SK-N-SH (cell line): ENCODE measurements at regions not wholly inside any gene's neighbourhood (a gene's known extent, or its start where the extent isn't known, plus 50 kb on each side); places are given as distances from the start of the nearest gene placed in this dataset.

ENCODE experiments used
- CTCF ChIA-PET: fragments of 300-600, 350-600 bp; formaldehyde crosslinking; extraction: SDS; loops from one replicate; lab custom pipeline; 2021; lab: Yijun Ruan, JAX
- POLR2A ChIA-PET: fragments of 350-600 bp; sonication (Branson Sonifier 250); formaldehyde crosslinking; extraction: SDS; loops from one replicate; lab custom pipeline; 2020; ENCODE audit warnings: antibody characterized with exemption, inconsistent platforms; lab: Yijun Ruan, JAX
- DNase-seq: peaks from one replicate; pipeline ENCODE4 v3.0.0; 2012
- H2AFZ ChIP-seq: fragments of 200-600 bp; sonication (generic); 2 replicates; pipeline ENCODE4 v1.8.1; 2016; ENCODE audit warnings: antibody characterized with exemption, mild to moderate bottlenecking, low read depth
- H3F3A ChIP-seq: fragments of 200-600 bp; sonication (generic); replicated peaks from 2 replicates; pipeline ENCODE3; 2016; ENCODE audit warnings: antibody characterized with exemption, mild to moderate bottlenecking; ENCODE audit not compliant: insufficient read depth
- H3K27ac ChIP-seq, 2 experiments: fragments of 200-500 bp in 1 of 2; fragments of 200-600 bp in 1 of 2; sonication (Bioruptor generic) in 1 of 2; sonication (generic), shearing (Covaris generic) in 1 of 2; 2 replicates each; pipeline versions ENCODE4 v1.5.1 to v1.6.1; 2014 to 2016; ENCODE audit warnings: low read depth in 2 of 2, inconsistent platforms in 1 of 2, low read length in 1 of 2, mild to moderate bottlenecking in 1 of 2, mixed read lengths in 1 of 2
- H3K27me3 ChIP-seq: fragments of 200-600 bp; sonication (generic), shearing (Covaris generic); 2 replicates; pipeline ENCODE4 v1.6.1; 2016; ENCODE audit warnings: mixed run types; ENCODE audit not compliant: insufficient read depth
- H3K36me3 ChIP-seq, 2 experiments: fragments of 200-500 bp in 1 of 2; fragments of 200-600 bp in 1 of 2; sonication (Bioruptor generic) in 1 of 2; sonication (generic) in 1 of 2; replicated peaks in 1 of 2; 2 replicates each; pipeline versions ENCODE3 to v1.5.1; 2014 to 2016; ENCODE audit warnings: low read length in 1 of 2, mild to moderate bottlenecking in 1 of 2; ENCODE audit not compliant: insufficient read depth in 2 of 2, control insufficient read depth in 1 of 2
- H3K4me1 ChIP-seq, 2 experiments: fragments of 200-500 bp in 1 of 2; fragments of 200-600 bp in 1 of 2; sonication (Bioruptor generic) in 1 of 2; sonication (generic), shearing (Covaris generic) in 1 of 2; 2 replicates each; pipeline versions ENCODE4 v1.5.1 to v1.6.1; 2014 to 2016; ENCODE audit warnings: low read depth in 1 of 2, low read length in 1 of 2, mixed run types in 1 of 2; ENCODE audit not compliant: insufficient read depth in 2 of 2, control insufficient read depth in 1 of 2
- H3K4me2 ChIP-seq: fragments of 200-600 bp; sonication (generic), shearing (Covaris generic); 2 replicates; pipeline ENCODE4 v1.6.1; 2017; ENCODE audit warnings: mixed run types
- H3K4me3 ChIP-seq, 2 experiments: fragments of 200-500 bp in 1 of 2; fragments of 200-600 bp in 1 of 2; sonication (Bioruptor generic) in 1 of 2; sonication (generic), shearing (Covaris generic) in 1 of 2; 2 replicates each; pipeline versions ENCODE4 v1.5.1 to v1.8.1; 2014 to 2016; ENCODE audit warnings: low read depth in 2 of 2, inconsistent platforms in 1 of 2, low read length in 1 of 2, mild to moderate bottlenecking in 1 of 2, mixed read lengths in 1 of 2, moderate library complexity in 1 of 2
- H3K79me2 ChIP-seq: fragments of 200-600 bp; sonication (generic); 2 replicates; pipeline ENCODE4 v1.8.1; 2017; ENCODE audit warnings: mild to moderate bottlenecking; ENCODE audit not compliant: insufficient read depth
- H3K9ac ChIP-seq: fragments of 200-600 bp; sonication (generic); 2 replicates; pipeline ENCODE4 v1.6.1; 2017; ENCODE audit warnings: mixed run types
- H3K9me2 ChIP-seq: fragments of 200-600 bp; sonication (generic); 2 replicates; pipeline ENCODE4 v1.6.1; 2017; ENCODE audit warnings: mixed run types
- H3K9me3 ChIP-seq: fragments of 200-600 bp; sonication (generic); 2 replicates; pipeline ENCODE4 v1.6.1; 2017; ENCODE audit warnings: mixed run types, mild to moderate bottlenecking, moderate library complexity
- H4K20me1 ChIP-seq: fragments of 200-600 bp; sonication (generic); 2 replicates; pipeline ENCODE4 v1.6.1; 2017; ENCODE audit warnings: mild to moderate bottlenecking, mixed run types; ENCODE audit not compliant: insufficient read depth
- FOXJ3 ChIP-seq: sonication (generic); formaldehyde crosslinking; IDR thresholded peaks from 2 replicates; pipeline ENCODE4 v1.5.1; 2020; ENCODE audit warnings: mild to moderate bottlenecking, missing genetic modification reagents
- JUND ChIP-seq: IDR thresholded peaks from 2 replicates; pipeline ENCODE4 v1.4.0; 2012
- RXRA ChIP-seq: IDR thresholded peaks from 2 replicates; pipeline ENCODE4 v1.4.0; 2012; ENCODE audit warnings: low read depth, mild to moderate bottlenecking, borderline replicate concordance
- YY1 ChIP-seq: IDR thresholded peaks from 2 replicates; pipeline ENCODE4 v1.4.0; 2012; ENCODE audit warnings: low read depth, mild to moderate bottlenecking
- WGBS: methylation state at CpG from one replicate; pipeline ENCODE4 v1.1.6; 2017; ENCODE audit warnings: low lambda C conversion rate; 5-methylcytosine and 5-hydroxymethylcytosine counted together
- TF ChIP-seq, protein P1 (sequence below): fragments of 150-350 bp; IDR thresholded peaks from 2 replicates; pipeline ENCODE4 v1.6.1; 2016; ENCODE audit warnings: mild to moderate bottlenecking, low read depth, low read length
- TF ChIP-seq, protein P2 (sequence below): IDR thresholded peaks from 2 replicates; pipeline ENCODE4 v1.6.1; 2012; ENCODE audit warnings: mild to moderate bottlenecking, low read depth, low read length, moderate library complexity
- TF ChIP-seq, protein P3 (sequence below): IDR thresholded peaks from 2 replicates; pipeline ENCODE4 v1.4.0; 2012; ENCODE audit warnings: low read depth, borderline replicate concordance

DNA sequence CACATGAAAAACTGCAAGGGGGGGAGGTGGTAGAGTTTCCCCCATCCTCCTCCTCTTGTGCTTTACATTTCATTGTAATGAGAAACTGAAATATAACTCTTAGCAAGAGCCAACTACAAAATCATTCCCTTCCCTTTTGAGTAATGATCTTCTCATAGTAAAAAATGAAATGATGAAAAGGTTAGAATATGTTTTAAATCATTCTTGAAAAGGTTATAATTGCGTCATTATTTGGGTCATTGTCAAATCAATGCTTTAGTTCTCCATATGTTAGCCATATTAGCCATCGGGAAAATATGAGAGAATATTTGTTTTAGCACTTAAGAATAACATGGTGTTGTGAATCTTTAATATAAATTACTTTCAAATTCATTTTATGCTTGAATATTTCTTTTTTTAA lies 1185.0 kb upstream of the CDH18 start:
- Histone ChIP-seq H3K36me3 (no peaks in the 10 kb centered on the region), H3K9ac (no peak overlapping the region), H3K27ac (no peak overlapping the region), H3F3A (no peaks in the 10 kb centered on the region), H4K20me1 (no peaks in the 10 kb centered on the region), H3K9me3 (no peaks in the 10 kb centered on the region), H3K27me3 (no peaks in the 10 kb centered on the region), H3K79me2 (no peaks in the 10 kb centered on the region), H2AFZ (no peak overlapping the region), H3K4me2 (no peak overlapping the region), H3K9me2 (no peaks in the 10 kb centered on the region), H3K4me1 (no peaks in the 10 kb centered on the region), H3K4me3 (no peak overlapping the region)
- WGBS: 27% methylated on average over 2 of the region's 2 CpGs
- TF ChIP-seq JUND: no peak
- TF ChIP-seq, protein P1, sequence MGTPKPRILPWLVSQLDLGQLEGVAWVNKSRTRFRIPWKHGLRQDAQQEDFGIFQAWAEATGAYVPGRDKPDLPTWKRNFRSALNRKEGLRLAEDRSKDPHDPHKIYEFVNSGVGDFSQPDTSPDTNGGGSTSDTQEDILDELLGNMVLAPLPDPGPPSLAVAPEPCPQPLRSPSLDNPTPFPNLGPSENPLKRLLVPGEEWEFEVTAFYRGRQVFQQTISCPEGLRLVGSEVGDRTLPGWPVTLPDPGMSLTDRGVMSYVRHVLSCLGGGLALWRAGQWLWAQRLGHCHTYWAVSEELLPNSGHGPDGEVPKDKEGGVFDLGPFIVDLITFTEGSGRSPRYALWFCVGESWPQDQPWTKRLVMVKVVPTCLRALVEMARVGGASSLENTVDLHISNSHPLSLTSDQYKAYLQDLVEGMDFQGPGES: no peak
- TF ChIP-seq YY1: no peak
- TF ChIP-seq, protein P2, sequence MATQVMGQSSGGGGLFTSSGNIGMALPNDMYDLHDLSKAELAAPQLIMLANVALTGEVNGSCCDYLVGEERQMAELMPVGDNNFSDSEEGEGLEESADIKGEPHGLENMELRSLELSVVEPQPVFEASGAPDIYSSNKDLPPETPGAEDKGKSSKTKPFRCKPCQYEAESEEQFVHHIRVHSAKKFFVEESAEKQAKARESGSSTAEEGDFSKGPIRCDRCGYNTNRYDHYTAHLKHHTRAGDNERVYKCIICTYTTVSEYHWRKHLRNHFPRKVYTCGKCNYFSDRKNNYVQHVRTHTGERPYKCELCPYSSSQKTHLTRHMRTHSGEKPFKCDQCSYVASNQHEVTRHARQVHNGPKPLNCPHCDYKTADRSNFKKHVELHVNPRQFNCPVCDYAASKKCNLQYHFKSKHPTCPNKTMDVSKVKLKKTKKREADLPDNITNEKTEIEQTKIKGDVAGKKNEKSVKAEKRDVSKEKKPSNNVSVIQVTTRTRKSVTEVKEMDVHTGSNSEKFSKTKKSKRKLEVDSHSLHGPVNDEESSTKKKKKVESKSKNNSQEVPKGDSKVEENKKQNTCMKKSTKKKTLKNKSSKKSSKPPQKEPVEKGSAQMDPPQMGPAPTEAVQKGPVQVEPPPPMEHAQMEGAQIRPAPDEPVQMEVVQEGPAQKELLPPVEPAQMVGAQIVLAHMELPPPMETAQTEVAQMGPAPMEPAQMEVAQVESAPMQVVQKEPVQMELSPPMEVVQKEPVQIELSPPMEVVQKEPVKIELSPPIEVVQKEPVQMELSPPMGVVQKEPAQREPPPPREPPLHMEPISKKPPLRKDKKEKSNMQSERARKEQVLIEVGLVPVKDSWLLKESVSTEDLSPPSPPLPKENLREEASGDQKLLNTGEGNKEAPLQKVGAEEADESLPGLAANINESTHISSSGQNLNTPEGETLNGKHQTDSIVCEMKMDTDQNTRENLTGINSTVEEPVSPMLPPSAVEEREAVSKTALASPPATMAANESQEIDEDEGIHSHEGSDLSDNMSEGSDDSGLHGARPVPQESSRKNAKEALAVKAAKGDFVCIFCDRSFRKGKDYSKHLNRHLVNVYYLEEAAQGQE: no peak
- ChIA-PET CTCF (no interaction called here), POLR2A (no interaction called here)
- DNase-seq: no peak

DNA sequence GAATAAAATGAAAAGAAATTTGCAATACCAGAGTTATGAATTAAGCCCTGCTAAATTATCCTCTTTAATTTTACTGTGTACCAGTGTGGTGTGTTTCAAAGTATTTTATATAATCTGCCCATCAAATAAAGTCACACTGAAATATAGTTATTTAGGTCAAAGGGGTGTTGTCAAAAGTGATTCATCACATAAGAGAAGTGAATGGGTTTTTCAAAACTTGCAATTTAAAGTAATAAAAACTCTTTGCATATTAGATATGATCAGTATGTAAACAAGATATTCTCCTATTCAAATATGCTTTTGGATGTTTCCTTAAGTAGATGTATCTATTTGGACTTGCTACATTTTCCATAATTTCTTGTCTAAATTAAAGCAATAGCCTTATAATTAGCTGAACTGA lies 1183.0 kb upstream of the CDH18 start:
- H3K4me3 ChIP-seq: no peak overlapping the region

More for the DNA sequence above, 1183.0 kb upstream of the CDH18 start:
- H3F3A ChIP-seq: no peaks in the 10 kb centered on the region
- H3K9me3 ChIP-seq: no peaks in the 10 kb centered on the region
- no peak overlapping the region for H3K27ac ChIP-seq
- H3K4me1 ChIP-seq: no peaks in the 10 kb centered on the region
- no peaks in the 10 kb centered on the region for H3K27me3 ChIP-seq
- no peaks in the 10 kb centered on the region for H3K79me2 ChIP-seq
- no peak overlapping the region for H2AFZ ChIP-seq
- no peak for DNase-seq
- H3K4me2 ChIP-seq: no peak overlapping the region
- no peaks in the 10 kb centered on the region for H3K36me3 ChIP-seq
- H4K20me1 ChIP-seq: no peaks in the 10 kb centered on the region
- H3K9ac ChIP-seq: no peak overlapping the region
- H3K9me2 ChIP-seq: no peaks in the 10 kb centered on the region
- POLR2A ChIA-PET: no interaction called here
- CTCF ChIA-PET: no interaction called here
- TF ChIP-seq FOXJ3 (CRISPR knock-in tag): no peak
- TF ChIP-seq RXRA: no peak
- TF ChIP-seq, protein P3, sequence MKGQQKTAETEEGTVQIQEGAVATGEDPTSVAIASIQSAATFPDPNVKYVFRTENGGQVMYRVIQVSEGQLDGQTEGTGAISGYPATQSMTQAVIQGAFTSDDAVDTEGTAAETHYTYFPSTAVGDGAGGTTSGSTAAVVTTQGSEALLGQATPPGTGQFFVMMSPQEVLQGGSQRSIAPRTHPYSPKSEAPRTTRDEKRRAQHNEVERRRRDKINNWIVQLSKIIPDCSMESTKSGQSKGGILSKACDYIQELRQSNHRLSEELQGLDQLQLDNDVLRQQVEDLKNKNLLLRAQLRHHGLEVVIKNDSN: no peak
